OCI-LY7 (cell line): ENCODE measurements at regions not wholly inside any gene's neighbourhood (a gene's known extent, or its start where the extent isn't known, plus 50 kb on each side); places are given as distances from the start of the nearest gene placed in this dataset.

ENCODE experiments used
- EZH2phosphoT487 ChIP-seq: fragments of 200-600 bp; sonication (generic); IDR thresholded peaks from 2 replicates; pipeline ENCODE4 v1.6.1; 2018; ENCODE audit warnings: low read depth, borderline replicate concordance, mild to moderate bottlenecking, mixed run types, antibody characterized with exemption, low read length, moderate library complexity, mixed read lengths
- TF ChIP-seq, protein P1 (sequence below): fragments of 200-600 bp; sonication (generic); conservative IDR thresholded peaks from 2 replicates; pipeline ENCODE4 v1.5.1; 2014; ENCODE audit warnings: mild to moderate bottlenecking, antibody characterized with exemption, low read length, moderate library complexity, mixed read lengths

- TF ChIP-seq, protein P1, sequence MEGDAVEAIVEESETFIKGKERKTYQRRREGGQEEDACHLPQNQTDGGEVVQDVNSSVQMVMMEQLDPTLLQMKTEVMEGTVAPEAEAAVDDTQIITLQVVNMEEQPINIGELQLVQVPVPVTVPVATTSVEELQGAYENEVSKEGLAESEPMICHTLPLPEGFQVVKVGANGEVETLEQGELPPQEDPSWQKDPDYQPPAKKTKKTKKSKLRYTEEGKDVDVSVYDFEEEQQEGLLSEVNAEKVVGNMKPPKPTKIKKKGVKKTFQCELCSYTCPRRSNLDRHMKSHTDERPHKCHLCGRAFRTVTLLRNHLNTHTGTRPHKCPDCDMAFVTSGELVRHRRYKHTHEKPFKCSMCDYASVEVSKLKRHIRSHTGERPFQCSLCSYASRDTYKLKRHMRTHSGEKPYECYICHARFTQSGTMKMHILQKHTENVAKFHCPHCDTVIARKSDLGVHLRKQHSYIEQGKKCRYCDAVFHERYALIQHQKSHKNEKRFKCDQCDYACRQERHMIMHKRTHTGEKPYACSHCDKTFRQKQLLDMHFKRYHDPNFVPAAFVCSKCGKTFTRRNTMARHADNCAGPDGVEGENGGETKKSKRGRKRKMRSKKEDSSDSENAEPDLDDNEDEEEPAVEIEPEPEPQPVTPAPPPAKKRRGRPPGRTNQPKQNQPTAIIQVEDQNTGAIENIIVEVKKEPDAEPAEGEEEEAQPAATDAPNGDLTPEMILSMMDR = no peak
- no peak for TF ChIP-seq EZH2phosphoT487
Observed at GRCh38 chr14:42961509-42961908, 1354.8 kb downstream of the LRFN5 start.
